H1 (cell line): ENCODE measurements at regions not wholly inside any gene's neighbourhood (a gene's known extent, or its start where the extent isn't known, plus 50 kb on each side); places are given as distances from the start of the nearest gene placed in this dataset.
A peak's percentile ranks its signal among the peaks of the same experiment; 100 is the strongest.

Source experiments
- CTCF ChIA-PET: fragments of 300-600 bp; sonication (Branson Sonifier 250); formaldehyde crosslinking; loops from one replicate; lab custom pipeline; 2021; ENCODE audit not compliant: partially characterized antibody; lab: Charles Lee
- POLR2A ChIA-PET: fragments of 300-600 bp; sonication (Branson Sonifier 250); formaldehyde crosslinking; loops from one replicate; lab custom pipeline; 2021; ENCODE audit warnings: inconsistent platforms; ENCODE audit not compliant: partially characterized antibody; lab: Charles Lee
- DNase-seq, 2 experiments: peaks; one replicate each; pipeline versions ENCODE4 v3.0.0 to v3.0.0-alpha.2; 2010 to 2022; ENCODE audit warnings: low spot score in 2 of 2, low read depth in 1 of 2, mixed read lengths in 1 of 2
- FAIRE-seq: peaks from 2 replicates; lab custom pipeline; 2011; peaks lifted over from hg19 to GRCh38; lab: Jason Lieb, UNC
- H2AFZ ChIP-seq: 2 replicates; pipeline ENCODE4 v1.8.1; 2012; ENCODE audit warnings: low read length, inconsistent platforms
- H2AK5ac ChIP-seq: 2 replicates; pipeline ENCODE4 v1.6.1; 2013; ENCODE audit warnings: low read depth, low read length
- H2BK120ac ChIP-seq: replicated peaks from 2 replicates; pipeline ENCODE3; 2013; ENCODE audit warnings: low read depth, low read length, inconsistent platforms
- H2BK12ac ChIP-seq: 2 replicates; pipeline ENCODE4 v1.6.1; 2013; ENCODE audit warnings: low read depth, low read length
- H2BK15ac ChIP-seq: 2 replicates; pipeline ENCODE4 v1.6.1; 2013; ENCODE audit warnings: low read length
- H2BK20ac ChIP-seq: 2 replicates; pipeline ENCODE4 v1.6.1; 2013; ENCODE audit warnings: low read length
- H2BK5ac ChIP-seq: 2 replicates; pipeline ENCODE4 v1.6.1; 2013; ENCODE audit warnings: low read depth, low read length
- H3K14ac ChIP-seq: 2 replicates; pipeline ENCODE4 v1.6.1; 2013; ENCODE audit warnings: inconsistent platforms; ENCODE audit not compliant: insufficient read length
- H3K18ac ChIP-seq: 2 replicates; pipeline ENCODE4 v1.6.1; 2013; ENCODE audit warnings: low read length; ENCODE audit errors: extremely low read depth
- H3K23ac ChIP-seq: 2 replicates; pipeline ENCODE4 v1.6.1; 2013; ENCODE audit warnings: inconsistent platforms; ENCODE audit not compliant: insufficient read length
- H3K23me2 ChIP-seq: 2 replicates; pipeline ENCODE4 v1.6.1; 2013; ENCODE audit warnings: low read depth, low read length
- H3K27ac ChIP-seq: 2 replicates; pipeline ENCODE4 v1.6.1; 2011; ENCODE audit warnings: low read depth, low read length, inconsistent platforms
- H3K27me3 ChIP-seq, 4 experiments: replicated peaks in 1 of 4; 1 replicate in 1 of 4; 2 replicates in 3 of 4; pipeline versions ENCODE4 v1.6.1 to v1.8.1; 2011 to 2013; ENCODE audit warnings: low read length in 3 of 4, mild to moderate bottlenecking in 3 of 4, inconsistent platforms in 2 of 4, mixed read lengths in 2 of 4, moderate library complexity in 1 of 4; ENCODE audit not compliant: control insufficient read depth in 3 of 4, insufficient read depth in 3 of 4; ENCODE audit errors: extremely low read depth in 1 of 4
- H3K36me3 ChIP-seq, 4 experiments: 2 replicates each; pipeline versions ENCODE4 v1.6.1 to v1.8.1; 2011 to 2013; ENCODE audit warnings: mild to moderate bottlenecking in 4 of 4, low read length in 3 of 4, moderate library complexity in 2 of 4, control low read depth in 1 of 4, inconsistent platforms in 1 of 4; ENCODE audit not compliant: insufficient read depth in 4 of 4, control insufficient read depth in 2 of 4
- H3K4ac ChIP-seq: replicated peaks from 2 replicates; pipeline ENCODE3; 2013; ENCODE audit warnings: low read length, low read depth, mixed read lengths, inconsistent platforms; ENCODE audit not compliant: insufficient read length
- H3K4me1 ChIP-seq, 4 experiments: replicated peaks in 1 of 4; 1 replicate in 1 of 4; 2 replicates in 3 of 4; pipeline versions ENCODE4 v1.6.1 to v1.8.1; 2011 to 2013; ENCODE audit warnings: low read length in 3 of 4, inconsistent platforms in 2 of 4, mixed read lengths in 1 of 4; ENCODE audit not compliant: insufficient read depth in 4 of 4, control insufficient read depth in 3 of 4
- H3K4me2 ChIP-seq, 2 experiments: 2 replicates each; pipeline versions ENCODE4 v1.6.1 to v1.8.1; 2011 to 2013; ENCODE audit warnings: low read depth in 2 of 2, low read length in 2 of 2, control low read depth in 1 of 2, inconsistent platforms in 1 of 2, mild to moderate bottlenecking in 1 of 2; ENCODE audit not compliant: insufficient read depth in 1 of 2
- H3K4me3 ChIP-seq, 4 experiments: fragments of 200-600, 300-600 bp in 1 of 4; sonication (generic), shearing (Covaris generic), sonication (Bioruptor Twin) in 1 of 4; 2 replicates each; pipeline versions ENCODE4 v1.5.1 to v1.8.1; 2011 to 2016; ENCODE audit warnings: low read length in 4 of 4, low read depth in 3 of 4, control low read depth in 2 of 4, inconsistent platforms in 2 of 4, mild to moderate bottlenecking in 2 of 4, mixed read lengths in 1 of 4, moderate library complexity in 1 of 4; ENCODE audit not compliant: insufficient read depth in 2 of 4; ENCODE audit errors: extremely low read depth in 1 of 4
- H3K56ac ChIP-seq: replicated peaks from 2 replicates; pipeline ENCODE3; 2013; ENCODE audit warnings: low read depth, mild to moderate bottlenecking, mixed read lengths, low read length, inconsistent platforms; ENCODE audit not compliant: insufficient read length
- H3K79me1 ChIP-seq: 2 replicates; pipeline ENCODE4 v1.6.1; 2013; ENCODE audit warnings: low read depth, low read length, control low read depth
- H3K79me2 ChIP-seq, 2 experiments: 2 replicates each; pipeline versions ENCODE4 v1.6.1 to v1.8.1; 2012 to 2013; ENCODE audit warnings: low read length in 2 of 2, mild to moderate bottlenecking in 2 of 2, inconsistent platforms in 1 of 2; ENCODE audit not compliant: insufficient read depth in 2 of 2, control insufficient read depth in 1 of 2
- H3K9ac ChIP-seq, 4 experiments: replicated peaks in 1 of 4; 1 replicate in 1 of 4; 2 replicates in 3 of 4; pipeline versions ENCODE4 v1.6.1 to v1.8.1; 2011 to 2013; ENCODE audit warnings: low read depth in 3 of 4, low read length in 3 of 4, control low read depth in 2 of 4, mild to moderate bottlenecking in 2 of 4, moderate library complexity in 2 of 4, inconsistent platforms in 1 of 4; ENCODE audit errors: extremely low read depth in 1 of 4
- H3K9me3 ChIP-seq, 2 experiments: 2 replicates each; pipeline versions ENCODE4 v1.6.1 to v1.8.1; 2012 to 2013; ENCODE audit warnings: mild to moderate bottlenecking in 2 of 2, moderate library complexity in 2 of 2, control low read depth in 1 of 2, inconsistent platforms in 1 of 2, low read depth in 1 of 2, low read length in 1 of 2, mixed read lengths in 1 of 2; ENCODE audit not compliant: insufficient read depth in 2 of 2
- H4K20me1 ChIP-seq, 2 experiments: replicated peaks in 1 of 2; 2 replicates each; pipeline versions ENCODE3 to v1.8.1; 2011 to 2013; ENCODE audit warnings: inconsistent platforms in 2 of 2, low read length in 2 of 2, mild to moderate bottlenecking in 1 of 2; ENCODE audit not compliant: insufficient read depth in 2 of 2, control insufficient read depth in 1 of 2
- H4K5ac ChIP-seq: 2 replicates; pipeline ENCODE4 v1.6.1; 2013; ENCODE audit warnings: low read length, low read depth, mixed read lengths, inconsistent platforms; ENCODE audit not compliant: insufficient read length
- H4K8ac ChIP-seq: 2 replicates; pipeline ENCODE4 v1.8.0; 2013; ENCODE audit warnings: mild to moderate bottlenecking, moderate library complexity, low read length, inconsistent platforms; ENCODE audit not compliant: insufficient read depth; ENCODE audit errors: extremely low read depth
- H4K91ac ChIP-seq: replicated peaks from 2 replicates; pipeline ENCODE3; 2013; ENCODE audit warnings: low read length, mixed read lengths, inconsistent platforms; ENCODE audit not compliant: insufficient read length
- CHD2 ChIP-seq: IDR thresholded peaks from 2 replicates; pipeline ENCODE4 v1.6.1; 2012; ENCODE audit warnings: low read length, improper control_type of control experiment
- KDM4A ChIP-seq: IDR thresholded peaks from one replicate; pipeline ENCODE4 v1.7.1; 2012; ENCODE audit warnings: low read depth, mild to moderate bottlenecking, moderate library complexity, low read length, inconsistent platforms; ENCODE audit not compliant: severe bottlenecking
- YY1 ChIP-seq: IDR thresholded peaks from 2 replicates; pipeline ENCODE4 v1.6.1; 2011; ENCODE audit warnings: low read depth, mild to moderate bottlenecking, low read length
- WGBS, 2 experiments: shearing (Covaris generic) in 1 of 2; methylation state at CpG; one replicate each; pipeline versions ENCODE4 v1.1.6 to v1.1.7; 2013 to 2015; ENCODE audit warnings: low lambda C conversion rate in 2 of 2, mixed read lengths in 2 of 2, inconsistent platforms in 1 of 2, low coverage in 1 of 2, missing lambda C conversion rate in 1 of 2; ENCODE audit not compliant: insufficient replicate concordance in 2 of 2, insufficient coverage in 1 of 2, insufficient read length in 1 of 2; ENCODE audit errors: extremely low coverage in 1 of 2, missing lambda C conversion rate in 1 of 2; 5-methylcytosine and 5-hydroxymethylcytosine counted together

DNA sequence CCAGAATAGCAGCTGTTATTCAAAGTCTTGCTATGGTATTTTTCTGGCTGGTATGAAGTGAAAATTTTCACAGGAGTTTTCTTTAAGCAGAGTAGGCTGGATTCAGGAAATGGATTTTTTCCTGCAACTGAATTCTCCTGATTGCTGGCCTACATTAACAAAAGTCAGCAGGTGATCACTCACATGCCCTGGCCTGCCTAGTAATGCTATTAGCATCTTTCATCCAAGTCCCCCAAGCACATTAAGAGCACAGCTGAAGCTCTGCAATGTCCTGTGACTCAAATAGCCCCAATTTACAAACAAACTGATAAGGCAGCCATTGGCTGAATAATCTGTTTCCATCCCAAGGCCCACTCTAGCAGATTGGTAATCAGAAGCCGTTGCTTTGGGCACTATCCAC is 688.3 kb upstream of the LMCD1 start:
- ChIA-PET CTCF (interaction anchor here (0.6 to 1.2 kb wide), 3 partner anchors 10 to 226 kb away, joined by 3 to 4 read pairs (median 3); no protein-coding TSS in a partner anchor), POLR2A (no interaction called here)
- H4K8ac ChIP-seq: no peak overlapping the region
- WGBS, 2 experiments: 85% methylated on average over 1 of the region's 1 CpG; no CpG with 5 or more reads in 1 of the 2 experiments
- H3K4me2 ChIP-seq: no peak overlapping the region
- no peak overlapping the region for H2AK5ac ChIP-seq
- H2AFZ ChIP-seq: peak overlapping the region; percentile 34; the same call in 1 of the 2 replicates
- DNase-seq (no peak), FAIRE-seq (no peak)
- no peak overlapping the region for H3K9ac ChIP-seq
- H3K27me3 ChIP-seq: peaks cover 0 to 3% (median 0%) of the 10 kb centered on the region in 4 experiments; a peak in 1 of 7 replicates
- no peaks in the 10 kb centered on the region for H3K79me2 ChIP-seq
- no peaks in the 10 kb centered on the region for H3K79me1 ChIP-seq
- no peaks in the 10 kb centered on the region for H3K23me2 ChIP-seq
- H3K18ac ChIP-seq: no peak overlapping the region
- no peak overlapping the region for H4K5ac ChIP-seq
- no peak overlapping the region for H2BK15ac ChIP-seq
- no peak overlapping the region for H2BK20ac ChIP-seq
- H3K56ac ChIP-seq: no peak overlapping the region
- H2BK12ac ChIP-seq: no peak overlapping the region
- no peak overlapping the region for H3K27ac ChIP-seq
- 0 out of 7 replicates have a peak, but pooled peaks cover 0 to 2% (median 0%) of the 10 kb centered on the region in 4 experiments for H3K4me1 ChIP-seq
- no peak overlapping the region for H4K91ac ChIP-seq
- peaks cover 5 to 9% of the 10 kb centered on the region in 2 experiments; a peak in 2 of 4 replicates for H3K9me3 ChIP-seq
- no peak overlapping the region for H2BK120ac ChIP-seq
- H3K4me3 ChIP-seq: no peak overlapping the region
- H3K4ac ChIP-seq: no peak overlapping the region
- H2BK5ac ChIP-seq: no peak overlapping the region
- H4K20me1 ChIP-seq: no peaks in the 10 kb centered on the region
- no peaks in the 10 kb centered on the region for H3K36me3 ChIP-seq
- H3K14ac ChIP-seq: no peak overlapping the region
- no peak overlapping the region for H3K23ac ChIP-seq
- no peak for TF ChIP-seq KDM4A
- no peak for TF ChIP-seq YY1
- TF ChIP-seq CHD2: no peak
